Epidermal melanocyte (primary cell): ENCODE measurements at regions not wholly inside any gene's neighbourhood (a gene's known extent, or its start where the extent isn't known, plus 50 kb on each side); places are given as distances from the start of the nearest gene placed in this dataset.

ENCODE experiments used
- DNase-seq: peaks from one replicate; pipeline ENCODE4 v3.0.0; 2011; ENCODE audit warnings: low spot score; ENCODE audit not compliant: insufficient read length

- DNase-seq = no peak
These were observed 138.5 kb downstream of the RBM26 start for GRCh38 chr13:79267560-79267959.

GRCh38 chr13:79258489-79258888 is 147.6 kb downstream of the RBM26 start:
- no peak for DNase-seq

GRCh38 chr13:79246578-79246949 is 159.5 kb downstream of the RBM26 start:
- DNase-seq = no peak

- no peak for DNase-seq
These were observed 160.0 kb downstream of the RBM26 start for GRCh38 chr13:79245937-79246577.

GRCh38 chr13:79241697-79242096 is 164.4 kb downstream of the RBM26 start:
- DNase-seq = no peak

- DNase-seq = no peak
These were observed 168.1 kb downstream of the RBM26 start for GRCh38 chr13:79237981-79238380.

- no peak for DNase-seq
These were observed 174.2 kb downstream of the RBM26 start for GRCh38 chr13:79231887-79232286.

GRCh38 chr13:79229761-79230160 is 176.3 kb downstream of the RBM26 start:
- no peak for DNase-seq

GRCh38 chr13:79228972-79229371 is 177.1 kb downstream of the RBM26 start:
- no peak for DNase-seq

- DNase-seq = no peak
These were observed 178.6 kb downstream of the RBM26 start for GRCh38 chr13:79227418-79227817.

GRCh38 chr13:79226938-79227337 is 179.1 kb downstream of the RBM26 start:
- no peak for DNase-seq

GRCh38 chr13:79226250-79226649 is 179.8 kb downstream of the RBM26 start:
- DNase-seq = no peak

GRCh38 chr13:79225487-79226232 is 180.4 kb downstream of the RBM26 start:
- DNase-seq = no peak

- DNase-seq = no peak
These were observed 183.4 kb downstream of the RBM26 start for GRCh38 chr13:79222427-79223205.

GRCh38 chr13:79212064-79212619 is 193.9 kb downstream of the RBM26 start:
- no peak for DNase-seq

GRCh38 chr13:79211377-79211776 is 194.7 kb downstream of the RBM26 start:
- DNase-seq = no peak

- DNase-seq = no peak
These were observed 208.1 kb downstream of the RBM26 start for GRCh38 chr13:79197933-79198332.

GRCh38 chr13:79196843-79197242 is 209.2 kb downstream of the RBM26 start:
- DNase-seq = no peak

- no peak for DNase-seq
These were observed 209.7 kb downstream of the RBM26 start for GRCh38 chr13:79196366-79196765.

GRCh38 chr13:79194727-79195126 is 211.3 kb downstream of the RBM26 start:
- no peak for DNase-seq

- DNase-seq = no peak
These were observed 211.8 kb downstream of the RBM26 start for GRCh38 chr13:79194272-79194671.

- DNase-seq = no peak
These were observed 214.6 kb downstream of the RBM26 start for GRCh38 chr13:79191501-79191900.
